Common myeloid progenitor, CD34-positive (primary cell): ENCODE measurements at regions not wholly inside any gene's neighbourhood (a gene's known extent, or its start where the extent isn't known, plus 50 kb on each side); places are given as distances from the start of the nearest gene placed in this dataset.
A peak's percentile ranks its signal among the peaks of the same experiment; 100 is the strongest.

ENCODE experiments used
- CTCF ChIA-PET: fragments of 350-600 bp; sonication (Branson Sonifier 250); formaldehyde crosslinking; loops from one replicate; lab custom pipeline; 2021; ENCODE audit warnings: antibody characterized with exemption; lab: Charles Lee
- POLR2A ChIA-PET: fragments of 350-600 bp; sonication (Branson Sonifier 250); formaldehyde crosslinking; loops from one replicate; lab custom pipeline; 2021; ENCODE audit warnings: antibody characterized with exemption; lab: Charles Lee
- DNase-seq, 3 donors: peaks; one replicate each; pipeline versions ENCODE4 v3.0.0 to v3.0.0-alpha.2; 2013
- H3K27ac ChIP-seq, 2 experiments: 1 replicate in 1 of 2; 2 replicates in 1 of 2; pipeline ENCODE4 v1.7.0; 2013; ENCODE audit warnings: inconsistent platforms in 2 of 2, low read length in 2 of 2, mild to moderate bottlenecking in 2 of 2, low read depth in 1 of 2, moderate library complexity in 1 of 2; ENCODE audit not compliant: severe bottlenecking in 2 of 2, insufficient read depth in 1 of 2, poor library complexity in 1 of 2
- H3K27me3 ChIP-seq, 5 experiments: replicated peaks in 2 of 5; 1 replicate in 3 of 5; 2 replicates in 2 of 5; pipeline versions ENCODE4 v1.6.1 to v1.7.0; 2013; ENCODE audit warnings: low read length in 4 of 5, mild to moderate bottlenecking in 2 of 5, moderate library complexity in 2 of 5, inconsistent platforms in 1 of 5; ENCODE audit not compliant: insufficient read depth in 5 of 5, control insufficient read depth in 4 of 5
- H3K36me3 ChIP-seq, 4 experiments: 1 replicate in 2 of 4; 2 replicates in 2 of 4; pipeline versions ENCODE4 v1.6.1 to v1.7.0; 2013; ENCODE audit warnings: low read length in 3 of 4, control low read depth in 1 of 4, mild to moderate bottlenecking in 1 of 4; ENCODE audit not compliant: control insufficient read depth in 4 of 4, insufficient read depth in 4 of 4
- H3K4me1 ChIP-seq, 4 experiments: 1 replicate in 3 of 4; 2 replicates in 1 of 4; pipeline versions ENCODE4 v1.6.1 to v1.7.1; 2013; ENCODE audit warnings: low read length in 3 of 4, mild to moderate bottlenecking in 3 of 4, control low read depth in 1 of 4, inconsistent platforms in 1 of 4, moderate library complexity in 1 of 4; ENCODE audit not compliant: control insufficient read depth in 4 of 4, insufficient read depth in 4 of 4; ENCODE audit errors: control extremely low read depth in 1 of 4
- H3K4me3 ChIP-seq, 7 experiments: 1 replicate in 4 of 7; 2 replicates in 3 of 7; pipeline versions ENCODE4 v1.5.1 to v1.7.0; 2013; ENCODE audit warnings: mild to moderate bottlenecking in 7 of 7, low read length in 6 of 7, moderate library complexity in 6 of 7, inconsistent platforms in 2 of 7, low read depth in 2 of 7, control low read depth in 1 of 7; ENCODE audit not compliant: insufficient read depth in 4 of 7, control insufficient read depth in 1 of 7; ENCODE audit errors: extremely low read depth in 1 of 7
- H3K9me3 ChIP-seq, 5 experiments: 1 replicate in 4 of 5; 2 replicates in 1 of 5; pipeline versions ENCODE4 v1.6.1 to v1.7.1; 2013; ENCODE audit warnings: low read length in 4 of 5, mild to moderate bottlenecking in 2 of 5, inconsistent platforms in 1 of 5, low read depth in 1 of 5, moderate library complexity in 1 of 5; ENCODE audit not compliant: control insufficient read depth in 4 of 5, insufficient read depth in 2 of 5; ENCODE audit errors: control extremely low read depth in 1 of 5
- WGBS: methylation state at CpG from one replicate; pipeline ENCODE4 v1.1.5; 2013; ENCODE audit not compliant: insufficient coverage; 5-methylcytosine and 5-hydroxymethylcytosine counted together

GRCh38 chr18:77822632-77823031 is 573.0 kb downstream of the GALR1 start:
- Histone ChIP-seq H3K4me1 (peaks cover 0 to 12% (median 9%) of the 10 kb centered on the region in 4 experiments), H3K36me3 (no peaks in the 10 kb centered on the region), H3K9me3 (peaks cover 0 to 2% (median 0%) of the 10 kb centered on the region in 5 experiments), H3K27ac (peak overlapping the region; percentile 12 to 25), H3K4me3 (peak overlapping the region in 4 of 7 experiments; percentile 32 to 67 (median 53)), H3K27me3 (no peaks in the 10 kb centered on the region)
- 23% methylated on average over 12 of the region's 12 CpGs for WGBS
- ChIA-PET CTCF (interaction anchor here (1.2 kb wide), 1 partner anchor 13 kb away, joined by 3 read pairs; no protein-coding TSS in a partner anchor), POLR2A (no interaction called here)
- peak; percentile 15 to 55 (median 41) for DNase-seq

- WGBS = 100% methylated on average over 1 of the region's 5 CpGs
- Histone ChIP-seq H3K9me3 (no peaks in the 10 kb centered on the region), H3K27ac (no peak overlapping the region), H3K27me3 (no peaks in the 10 kb centered on the region), H3K36me3 (no peaks in the 10 kb centered on the region), H3K4me3 (no peak overlapping the region), H3K4me1 (peaks cover 0 to 10% (median 0%) of the 10 kb centered on the region in 4 experiments)
- ChIA-PET CTCF (no interaction called here), POLR2A (no interaction called here)
- no peak for DNase-seq
These were observed 584.2 kb downstream of the GALR1 start for GRCh38 chr18:77833807-77834206.

- ChIA-PET POLR2A (interaction anchor here (1.0 kb wide), 1 partner anchor 9 kb away, joined by 3 read pairs; no protein-coding TSS in a partner anchor), CTCF (no interaction called here)
- no peak overlapping the region for H3K27ac ChIP-seq
- peaks cover 0 to 5% (median 0%) of the 10 kb centered on the region in 4 experiments for H3K4me1 ChIP-seq
- peak; percentile 20 to 78 (median 76) for DNase-seq
- no peaks in the 10 kb centered on the region for H3K9me3 ChIP-seq
- no peaks in the 10 kb centered on the region for H3K27me3 ChIP-seq
- 0% methylated on average over 7 of the region's 9 CpGs for WGBS
- no peaks in the 10 kb centered on the region for H3K36me3 ChIP-seq
- peak overlapping the region in 3 of 7 experiments; percentile 7 to 69 (median 30) for H3K4me3 ChIP-seq
These were observed 602.2 kb downstream of the GALR1 start for GRCh38 chr18:77851802-77852201.

- H3K9me3 ChIP-seq = no peaks in the 10 kb centered on the region
- H3K27ac ChIP-seq = no peak overlapping the region
- no peaks in the 10 kb centered on the region for H3K27me3 ChIP-seq
- no peak overlapping the region for H3K4me3 ChIP-seq
- no peak for DNase-seq
- 97% methylated on average over 11 of the region's 12 CpGs for WGBS
- ChIA-PET POLR2A (no interaction called here), CTCF (no interaction called here)
- peaks cover 0 to 5% (median 0%) of the 10 kb centered on the region in 4 experiments for H3K4me1 ChIP-seq
- no peaks in the 10 kb centered on the region for H3K36me3 ChIP-seq
These were observed 604.2 kb downstream of the GALR1 start for GRCh38 chr18:77853859-77854258.

- no peak for DNase-seq
- POLR2A ChIA-PET = no interaction called here
- Histone ChIP-seq H3K9me3 (no peaks in the 10 kb centered on the region), H3K4me1 (no peaks in the 10 kb centered on the region), H3K4me3 (no peak overlapping the region), H3K36me3 (no peaks in the 10 kb centered on the region), H3K27ac (no peak overlapping the region), H3K27me3 (no peaks in the 10 kb centered on the region)
- CTCF ChIA-PET = no interaction called here
- WGBS = 85% methylated on average over 6 of the region's 9 CpGs
These were observed 608.3 kb downstream of the GALR1 start for GRCh38 chr18:77857678-77858655.

GRCh38 chr18:77859634-77860033 is 610.0 kb downstream of the GALR1 start:
- POLR2A ChIA-PET = no interaction called here
- H3K27me3 ChIP-seq = no peaks in the 10 kb centered on the region

More at GRCh38 chr18:77859634-77860033, 610.0 kb downstream of the GALR1 start:
- CTCF ChIA-PET = no interaction called here
- 97% methylated on average over 5 of the region's 5 CpGs for WGBS
- DNase-seq = no peak
- no peaks in the 10 kb centered on the region for H3K9me3 ChIP-seq
- H3K4me1 ChIP-seq = no peaks in the 10 kb centered on the region
- H3K4me3 ChIP-seq = no peak overlapping the region
- no peaks in the 10 kb centered on the region for H3K36me3 ChIP-seq
- no peak overlapping the region for H3K27ac ChIP-seq
